ENCODE measurements at regions not wholly inside any gene's neighbourhood (a gene's known extent, or its start where the extent isn't known, plus 50 kb on each side); places are given as distances from the start of the nearest gene placed in this dataset.
A peak's percentile ranks its signal among the peaks of the same experiment; 100 is the strongest.

GRCh38 chr1:105655032-105655431 lies 1401.4 kb upstream of the PRMT6 start:
- DNase-seq, result no peak

GRCh38 chr1:105664495-105664894 lies 1392.0 kb upstream of the PRMT6 start:
- DNase-seq, result no peak

- DNase-seq, result no peak
These were observed 1378.1 kb upstream of the PRMT6 start for GRCh38 chr1:105678334-105678733.

GRCh38 chr1:105684714-105685113 lies 1371.8 kb upstream of the PRMT6 start:
- no peak for DNase-seq

- no peak for DNase-seq
These were observed 1370.4 kb upstream of the PRMT6 start for GRCh38 chr1:105686026-105686425.

GRCh38 chr1:105686874-105687690 lies 1369.4 kb upstream of the PRMT6 start:
- DNase-seq, result no peak

- DNase-seq, result no peak
These were observed 1355.8 kb upstream of the PRMT6 start for GRCh38 chr1:105700723-105701122.

GRCh38 chr1:105724286-105724685 lies 1332.2 kb upstream of the PRMT6 start:
- no peak for DNase-seq

GRCh38 chr1:105730701-105731100 lies 1325.8 kb upstream of the PRMT6 start:
- no peak for DNase-seq

GRCh38 chr1:105736349-105736748 lies 1320.1 kb upstream of the PRMT6 start:
- DNase-seq, result no peak

- DNase-seq, result no peak
These were observed 1276.7 kb upstream of the PRMT6 start for GRCh38 chr1:105779727-105780126.

- no peak for DNase-seq
These were observed 1271.5 kb upstream of the PRMT6 start for GRCh38 chr1:105785021-105785420.

GRCh38 chr1:105793536-105794146 lies 1262.8 kb upstream of the PRMT6 start:
- peak in 1 of 2 donors; percentile 28 for DNase-seq

GRCh38 chr1:105795741-105796140 lies 1260.7 kb upstream of the PRMT6 start:
- DNase-seq, result no peak

- DNase-seq, result no peak
These were observed 1225.8 kb upstream of the PRMT6 start for GRCh38 chr1:105830571-105831146.

GRCh38 chr1:105838071-105838470 lies 1218.4 kb upstream of the PRMT6 start:
- no peak for DNase-seq

- DNase-seq, result no peak
These were observed 1190.9 kb upstream of the PRMT6 start for GRCh38 chr1:105865546-105865945.

GRCh38 chr1:105872817-105873216 lies 1183.7 kb upstream of the PRMT6 start:
- no peak for DNase-seq

- DNase-seq, result no peak
These were observed 1181.9 kb upstream of the PRMT6 start for GRCh38 chr1:105874621-105875020.

GRCh38 chr1:105886309-105886708 lies 1170.2 kb upstream of the PRMT6 start:
- DNase-seq, result no peak

- no peak for DNase-seq
These were observed 1165.2 kb upstream of the PRMT6 start for GRCh38 chr1:105891308-105891707.

- no peak for DNase-seq
These were observed 1162.5 kb upstream of the PRMT6 start for GRCh38 chr1:105894006-105894405.

GRCh38 chr1:105909811-105910210 lies 1146.7 kb upstream of the PRMT6 start:
- no peak for DNase-seq

- DNase-seq, result no peak
These were observed 1142.1 kb upstream of the PRMT6 start for GRCh38 chr1:105914403-105914802.
